B cell (primary cell): ENCODE measurements at regions not wholly inside any gene's neighbourhood (a gene's known extent, or its start where the extent isn't known, plus 50 kb on each side); places are given as distances from the start of the nearest gene placed in this dataset.

ENCODE experiments used
- ATAC-seq: fragments of 200-7000 bp; cut with Tn5 transposase; one replicate; pipeline ENCODE4 v1.10.0; 2021; ENCODE audit warnings: low read depth, mild to moderate bottlenecking, moderate number of reproducible peaks, moderate library complexity
- CTCF ChIA-PET: fragments of 350-600 bp; sonication (Branson Sonifier 250); formaldehyde crosslinking; loops from one replicate; lab custom pipeline; 2021; ENCODE audit warnings: antibody characterized with exemption, inconsistent platforms; lab: Charles Lee
- POLR2A ChIA-PET: fragments of 350-600 bp; sonication (Branson Sonifier 250); formaldehyde crosslinking; loops from one replicate; lab custom pipeline; 2021; ENCODE audit warnings: antibody characterized with exemption; lab: Charles Lee
- DNase-seq: peaks from one replicate; pipeline ENCODE4 v3.0.0; 2013
- H2AFZ ChIP-seq: 2 replicates; pipeline ENCODE4 v1.6.1; 2012; ENCODE audit warnings: mild to moderate bottlenecking, low read depth, low read length; ENCODE audit not compliant: insufficient read depth, poor library complexity, severe bottlenecking
- H3K27ac ChIP-seq, 2 donors: 1 replicate in 1 of 2; 2 replicates in 1 of 2; pipeline ENCODE4 v1.5.1; 2012 to 2013; ENCODE audit warnings: low read length in 2 of 2, mild to moderate bottlenecking in 2 of 2, moderate library complexity in 1 of 2
- H3K27me3 ChIP-seq, 4 experiments: fragments of 200-600 bp in 1 of 4; sonication (generic) in 1 of 4; replicated peaks in 1 of 4; 1 replicate in 2 of 4; 2 replicates in 2 of 4; pipeline versions ENCODE4 v1.6.1 to v1.7.0; 2013 to 2016; ENCODE audit warnings: low read length in 3 of 4, mild to moderate bottlenecking in 2 of 4, mixed read lengths in 1 of 4, moderate library complexity in 1 of 4; ENCODE audit not compliant: insufficient read depth in 4 of 4, control insufficient read depth in 3 of 4; ENCODE audit errors: control extremely low read depth in 1 of 4
- H3K36me3 ChIP-seq, 2 experiments: replicated peaks in 1 of 2; 1 replicate in 1 of 2; 2 replicates in 1 of 2; pipeline versions ENCODE4 v1.6.1 to v1.7.1; 2013; ENCODE audit warnings: low read length in 1 of 2; ENCODE audit not compliant: insufficient read depth in 2 of 2, control insufficient read depth in 1 of 2; ENCODE audit errors: control extremely low read depth in 1 of 2, extremely low read depth in 1 of 2
- H3K4me1 ChIP-seq, 2 donors: fragments of 200-600 bp in 1 of 2; sonication (generic) in 1 of 2; 1 replicate in 1 of 2; 2 replicates in 1 of 2; pipeline versions ENCODE4 v1.5.1 to v1.6.1; 2013 to 2017; ENCODE audit warnings: low read length in 2 of 2; ENCODE audit not compliant: control insufficient read depth in 2 of 2, insufficient read depth in 2 of 2
- H3K4me2 ChIP-seq: replicated peaks from 2 replicates; pipeline ENCODE3; 2012; ENCODE audit warnings: mild to moderate bottlenecking, low read depth, low read length; ENCODE audit not compliant: poor library complexity, severe bottlenecking
- H3K4me3 ChIP-seq, 5 experiments: fragments of 200-600 bp in 1 of 5; sonication (generic) in 1 of 5; 1 replicate in 3 of 5; 2 replicates in 2 of 5; pipeline versions ENCODE4 v1.5.1 to v1.7.0; 2011 to 2016; ENCODE audit warnings: low read length in 4 of 5, mild to moderate bottlenecking in 4 of 5, low read depth in 2 of 5, control low read depth in 1 of 5, moderate library complexity in 1 of 5; ENCODE audit not compliant: insufficient read depth in 1 of 5; ENCODE audit errors: control extremely low read depth in 1 of 5, extremely low read depth in 1 of 5
- H3K79me2 ChIP-seq: fragments of 200-600 bp; sonication (generic); one replicate; pipeline ENCODE4 v1.6.0; 2016; ENCODE audit warnings: low read length; ENCODE audit not compliant: control insufficient read depth, insufficient read depth
- H3K9ac ChIP-seq: fragments of 200-600 bp; sonication (generic); 2 replicates; pipeline ENCODE4 v1.6.1; 2017; ENCODE audit warnings: mild to moderate bottlenecking, low read length, moderate library complexity
- H3K9me3 ChIP-seq, 3 donors: one replicate each; pipeline versions ENCODE4 v1.6.1 to v1.7.1; 2013; ENCODE audit warnings: low read length in 2 of 3; ENCODE audit not compliant: control insufficient read depth in 2 of 3, insufficient read depth in 1 of 3; ENCODE audit errors: control extremely low read depth in 1 of 3
- H4K20me1 ChIP-seq: 2 replicates; pipeline ENCODE4 v1.6.0; 2012; ENCODE audit warnings: mild to moderate bottlenecking, low read length; ENCODE audit not compliant: insufficient read depth, control insufficient read depth, poor library complexity, severe bottlenecking
- H3K27ac Mint-ChIP-seq: one replicate; pipeline ENCODE4 v1.8.0; 2021; ENCODE audit warnings: mixed read lengths
- H3K27me3 Mint-ChIP-seq: one replicate; pipeline ENCODE4 v1.8.0; 2021; ENCODE audit warnings: mixed read lengths
- H3K4me1 Mint-ChIP-seq: one replicate; pipeline ENCODE4 v1.8.0; 2021; ENCODE audit warnings: mixed read lengths
- H3K4me3 Mint-ChIP-seq: one replicate; pipeline ENCODE4 v1.8.0; 2021; ENCODE audit warnings: mixed read lengths
- H3K9me3 Mint-ChIP-seq: one replicate; pipeline ENCODE4 v1.8.0; 2022; ENCODE audit warnings: mixed read lengths; ENCODE audit not compliant: insufficient read depth
- CTCF ChIP-seq: fragments of 200-600 bp; IDR thresholded peaks from one replicate; pipeline ENCODE4 v1.8.0; 2022; ENCODE audit warnings: antibody characterized with exemption, mild to moderate bottlenecking
- EZH2 ChIP-seq: IDR thresholded peaks from 2 replicates; pipeline ENCODE4 v1.6.1; 2012; ENCODE audit warnings: borderline replicate concordance, low read depth, mild to moderate bottlenecking, moderate library complexity, low read length; ENCODE audit not compliant: insufficient read depth, poor library complexity, severe bottlenecking
- WGBS: methylation state at CpG from one replicate; pipeline ENCODE4 v1.1.5; 2013; ENCODE audit warnings: missing lambda C conversion rate; ENCODE audit not compliant: insufficient coverage; 5-methylcytosine and 5-hydroxymethylcytosine counted together
- intact Hi-C: fragments of 100-400 bp; cut with micrococcal nuclease; formaldehyde crosslinking; loops from one replicate; pipeline ENCODE4 v1.10.0; 2022

GRCh38 chr11:13140028-13140870 lies 131.1 kb downstream of the RASSF10 start:
- Histone ChIP-seq H4K20me1 (no peaks in the 10 kb centered on the region), H3K36me3 (no peaks in the 10 kb centered on the region), H3K9ac (no peak overlapping the region), H2AFZ (no peak overlapping the region), H3K27me3 (peaks cover 0 to 3% (median 0%) of the 10 kb centered on the region in 4 experiments), H3K79me2 (no peaks in the 10 kb centered on the region), H3K4me2 (no peak overlapping the region), H3K4me1 (no peaks in the 10 kb centered on the region), H3K4me3 (no peak overlapping the region), H3K9me3 (peaks cover 0 to 5% (median 0%) of the 10 kb centered on the region in 3 donors), H3K27ac (no peak overlapping the region)
- WGBS = 60% methylated on average over 3 of the region's 7 CpGs
- H3K27me3 Mint-ChIP-seq = peaks cover 20% of the 10 kb centered on the region
- no peak for ATAC-seq
- H3K4me1 Mint-ChIP-seq = no peaks in the 10 kb centered on the region
- ChIA-PET POLR2A (no interaction called here), CTCF (no interaction called here)
- H3K4me3 Mint-ChIP-seq = no peak overlapping the region
- no peak for DNase-seq
- H3K9me3 Mint-ChIP-seq = peaks cover 2% of the 10 kb centered on the region
- no peak overlapping the region for H3K27ac Mint-ChIP-seq
- intact Hi-C loops = no loop called here
- TF ChIP-seq EZH2 (no peak), CTCF (no peak)
